Activated CD4-positive, alpha-beta T cell treated with anti-CD3 and anti-CD28 coated beads, Interleukin-2, amount 50 U/mL, for 4 hours (primary cell): ENCODE measurements at regions not wholly inside any gene's neighbourhood (a gene's known extent, or its start where the extent isn't known, plus 50 kb on each side); places are given as distances from the start of the nearest gene placed in this dataset.

Source experiments
- DNase-seq, 2 experiments: peaks; one replicate each; pipeline ENCODE4 v3.0.0-alpha.2; 2020

GRCh38 chr22:47586946-47587345 lies 824.5 kb downstream of the TBC1D22A start:
- no peak for DNase-seq

- DNase-seq: no peak
These were observed 823.6 kb downstream of the TBC1D22A start for GRCh38 chr22:47586038-47586437.

- no peak for DNase-seq
These were observed 821.6 kb downstream of the TBC1D22A start for GRCh38 chr22:47583959-47584562.

GRCh38 chr22:47582067-47582466 lies 819.6 kb downstream of the TBC1D22A start:
- no peak for DNase-seq

- no peak for DNase-seq
These were observed 817.7 kb downstream of the TBC1D22A start for GRCh38 chr22:47580121-47580520.

- DNase-seq: no peak
These were observed 814.5 kb downstream of the TBC1D22A start for GRCh38 chr22:47576908-47577307.

GRCh38 chr22:47575291-47575690 lies 812.8 kb downstream of the TBC1D22A start:
- DNase-seq: no peak

GRCh38 chr22:47574556-47574955 lies 812.1 kb downstream of the TBC1D22A start:
- DNase-seq: no peak

- DNase-seq: no peak
These were observed 810.7 kb downstream of the TBC1D22A start for GRCh38 chr22:47573141-47573540.

- no peak for DNase-seq
These were observed 810.0 kb downstream of the TBC1D22A start for GRCh38 chr22:47572443-47572842.

GRCh38 chr22:47571616-47572015 lies 809.2 kb downstream of the TBC1D22A start:
- DNase-seq: no peak

- no peak for DNase-seq
These were observed 808.4 kb downstream of the TBC1D22A start for GRCh38 chr22:47570851-47571250.

GRCh38 chr22:47570300-47570685 lies 807.8 kb downstream of the TBC1D22A start:
- DNase-seq: no peak

- DNase-seq: no peak
These were observed 807.2 kb downstream of the TBC1D22A start for GRCh38 chr22:47569389-47570299.

- no peak for DNase-seq
These were observed 806.2 kb downstream of the TBC1D22A start for GRCh38 chr22:47568700-47569099.

- no peak for DNase-seq
These were observed 805.0 kb downstream of the TBC1D22A start for GRCh38 chr22:47567126-47568090.

GRCh38 chr22:47566491-47566890 lies 804.0 kb downstream of the TBC1D22A start:
- no peak for DNase-seq

- no peak for DNase-seq
These were observed 803.2 kb downstream of the TBC1D22A start for GRCh38 chr22:47565607-47566006.

GRCh38 chr22:47564651-47565434 lies 802.4 kb downstream of the TBC1D22A start:
- no peak for DNase-seq

- no peak for DNase-seq
These were observed 801.7 kb downstream of the TBC1D22A start for GRCh38 chr22:47564158-47564450.

- no peak for DNase-seq
These were observed 801.1 kb downstream of the TBC1D22A start for GRCh38 chr22:47563406-47564157.

- no peak for DNase-seq
These were observed 799.3 kb downstream of the TBC1D22A start for GRCh38 chr22:47561766-47562165.
